Prostate gland (tissue), 2 donors: ENCODE measurements at regions not wholly inside any gene's neighbourhood (a gene's known extent, or its start where the extent isn't known, plus 50 kb on each side); places are given as distances from the start of the nearest gene placed in this dataset.

Source experiments
- POLR2A ChIP-seq: fragments of 450-650 bp; IDR thresholded peaks from one replicate; pipeline ENCODE4 v1.6.1; 2016; ENCODE audit warnings: antibody characterized with exemption, mild to moderate bottlenecking
- POLR2AphosphoS5 ChIP-seq: sonication (generic); formaldehyde crosslinking; IDR thresholded peaks from one replicate; pipeline ENCODE4 v1.6.1; 2017; ENCODE audit warnings: antibody characterized with exemption
- TF ChIP-seq, protein P1 (sequence below), 4 experiments: fragments of 200-600 bp in 2 of 4; fragments of 450-650 bp in 2 of 4; sonication (generic) in 2 of 4; IDR thresholded peaks; 1 replicate in 3 of 4; 2 replicates in 1 of 4; pipeline ENCODE4 v1.5.1; 2016 to 2019; ENCODE audit warnings: antibody characterized with exemption in 4 of 4, mild to moderate bottlenecking in 2 of 4, moderate library complexity in 2 of 4

DNA sequence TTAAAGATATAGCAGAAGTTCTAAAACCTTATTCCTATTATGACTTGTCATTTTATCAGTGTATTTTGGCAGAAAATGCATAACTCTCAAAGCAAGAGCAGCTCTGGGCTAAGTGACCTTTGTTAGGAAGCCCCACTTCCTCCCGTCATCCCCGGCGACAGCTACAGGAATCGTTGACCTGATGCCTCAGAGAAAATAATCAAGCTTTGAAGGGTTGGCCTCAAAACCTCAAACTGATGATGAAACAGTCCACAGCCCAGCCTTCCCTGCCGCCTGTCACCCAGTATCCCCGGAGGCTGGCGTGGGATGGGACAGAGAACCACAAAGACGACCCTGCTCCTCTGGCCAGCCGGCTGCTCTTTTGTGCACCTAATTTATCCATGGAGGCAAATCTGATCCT, 65.3 kb downstream of the KCNF1 start:
- TF ChIP-seq, protein P1, sequence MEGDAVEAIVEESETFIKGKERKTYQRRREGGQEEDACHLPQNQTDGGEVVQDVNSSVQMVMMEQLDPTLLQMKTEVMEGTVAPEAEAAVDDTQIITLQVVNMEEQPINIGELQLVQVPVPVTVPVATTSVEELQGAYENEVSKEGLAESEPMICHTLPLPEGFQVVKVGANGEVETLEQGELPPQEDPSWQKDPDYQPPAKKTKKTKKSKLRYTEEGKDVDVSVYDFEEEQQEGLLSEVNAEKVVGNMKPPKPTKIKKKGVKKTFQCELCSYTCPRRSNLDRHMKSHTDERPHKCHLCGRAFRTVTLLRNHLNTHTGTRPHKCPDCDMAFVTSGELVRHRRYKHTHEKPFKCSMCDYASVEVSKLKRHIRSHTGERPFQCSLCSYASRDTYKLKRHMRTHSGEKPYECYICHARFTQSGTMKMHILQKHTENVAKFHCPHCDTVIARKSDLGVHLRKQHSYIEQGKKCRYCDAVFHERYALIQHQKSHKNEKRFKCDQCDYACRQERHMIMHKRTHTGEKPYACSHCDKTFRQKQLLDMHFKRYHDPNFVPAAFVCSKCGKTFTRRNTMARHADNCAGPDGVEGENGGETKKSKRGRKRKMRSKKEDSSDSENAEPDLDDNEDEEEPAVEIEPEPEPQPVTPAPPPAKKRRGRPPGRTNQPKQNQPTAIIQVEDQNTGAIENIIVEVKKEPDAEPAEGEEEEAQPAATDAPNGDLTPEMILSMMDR (IDR thresholded peaks at IDR 0.05), result no peak
- TF ChIP-seq POLR2A (no peak), POLR2AphosphoS5 (no peak)
